HepG2 (cell line): ENCODE measurements at regions not wholly inside any gene's neighbourhood (a gene's known extent, or its start where the extent isn't known, plus 50 kb on each side); places are given as distances from the start of the nearest gene placed in this dataset.

Source experiments
- JDP2 ChIP-seq: sonication (generic); formaldehyde crosslinking; IDR thresholded peaks from 2 replicates; pipeline ENCODE4 v1.8.1; 2022; ENCODE audit warnings: missing genetic modification reagents, borderline replicate concordance
- JUND ChIP-seq: sonication (generic); formaldehyde crosslinking; IDR thresholded peaks from 2 replicates; pipeline ENCODE4 v1.8.0; 2022; ENCODE audit warnings: mild to moderate bottlenecking, missing genetic modification reagents
- NR2C2 ChIP-seq: sonication (generic); formaldehyde crosslinking; IDR thresholded peaks from 2 replicates; pipeline ENCODE4 v1.4.0; 2020; ENCODE audit warnings: missing genetic modification reagents, mild to moderate bottlenecking, moderate library complexity, borderline replicate concordance
- PRPF4 ChIP-seq: fragments of 200-400 bp; formaldehyde crosslinking; IDR thresholded peaks from 2 replicates; pipeline ENCODE4 v1.6.1; 2016; ENCODE audit warnings: low read length, low read depth; ENCODE audit not compliant: poor library complexity, severe bottlenecking
- SIN3B ChIP-seq: fragments of 150-350 bp; IDR thresholded peaks from 2 replicates; pipeline ENCODE4 v1.6.1; 2014; ENCODE audit warnings: low read length
- U2AF2 ChIP-seq: fragments of 200-400 bp; formaldehyde crosslinking; IDR thresholded peaks from 2 replicates; pipeline ENCODE4 v1.6.1; 2017; ENCODE audit warnings: low read depth, mild to moderate bottlenecking, low read length
- ZFP90 ChIP-seq: sonication (generic); formaldehyde crosslinking; IDR thresholded peaks from 2 replicates; pipeline ENCODE4 v1.8.0; 2022; ENCODE audit warnings: missing genetic modification reagents, mild to moderate bottlenecking, inconsistent platforms, borderline replicate concordance
- ZNF350 ChIP-seq: sonication (generic); formaldehyde crosslinking; IDR thresholded peaks from 2 replicates; pipeline ENCODE4 v1.4.0; 2020; ENCODE audit warnings: mild to moderate bottlenecking, low read depth, missing genetic modification reagents, borderline replicate concordance
- TF ChIP-seq, protein P1 (sequence below), 2 experiments: sonication (generic) in 1 of 2; formaldehyde crosslinking in 1 of 2; IDR thresholded peaks; 2 replicates each; pipeline versions ENCODE4 v1.5.1 to v1.6.1; 2011 to 2020; ENCODE audit warnings: borderline replicate concordance in 1 of 2, low read depth in 1 of 2, low read length in 1 of 2, mild to moderate bottlenecking in 1 of 2, missing genetic modification reagents in 1 of 2, moderate library complexity in 1 of 2
- TF ChIP-seq, protein P2 (sequence below): sonication (generic); formaldehyde crosslinking; IDR thresholded peaks from 2 replicates; pipeline ENCODE4 v1.4.0; 2020; ENCODE audit warnings: missing genetic modification reagents
- TF ChIP-seq, protein P3 (sequence below): fragments of 450-650 bp; IDR thresholded peaks from 2 replicates; pipeline ENCODE4 v1.6.1; 2017; ENCODE audit warnings: mild to moderate bottlenecking
- TF ChIP-seq, protein P4 (sequence below): sonication (generic); formaldehyde crosslinking; IDR thresholded peaks from 2 replicates; pipeline ENCODE4 v1.4.0; 2020; ENCODE audit warnings: mild to moderate bottlenecking, low read depth, missing genetic modification reagents
- TF ChIP-seq, protein P5 (sequence below): sonication (generic); formaldehyde crosslinking; IDR thresholded peaks from 2 replicates; pipeline ENCODE4 v1.5.0; 2020; ENCODE audit warnings: mild to moderate bottlenecking, missing genetic modification reagents

DNA sequence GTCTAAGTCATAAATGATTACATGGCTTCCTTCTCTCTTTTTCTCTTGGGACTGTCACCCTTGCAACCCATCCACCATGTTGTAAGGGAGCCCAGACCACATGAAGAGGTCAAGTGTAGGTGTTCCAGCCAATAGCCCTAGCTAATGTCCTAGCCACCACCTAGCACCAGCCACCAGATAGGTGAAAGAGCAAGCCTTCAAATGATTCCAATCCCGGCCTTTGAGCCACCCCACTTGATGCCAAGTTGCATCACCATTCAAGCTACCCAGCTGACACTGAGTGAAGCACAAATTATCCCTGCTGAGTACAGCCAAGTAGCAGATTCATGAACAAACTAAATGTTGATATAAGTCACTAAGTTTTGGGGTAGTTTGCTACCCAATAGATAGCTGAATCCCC is 274.3 kb downstream of the BCOR start:
- TF ChIP-seq ZNF350 (CRISPR knock-in tag) (no peak), PRPF4 (no peak), JUND (CRISPR knock-in tag) (no peak), SIN3B (no peak), U2AF2 (no peak), JDP2 (CRISPR knock-in tag) (no peak), ZFP90 (no peak), NR2C2 (CRISPR knock-in tag) (no peak)
- TF ChIP-seq, protein P1, sequence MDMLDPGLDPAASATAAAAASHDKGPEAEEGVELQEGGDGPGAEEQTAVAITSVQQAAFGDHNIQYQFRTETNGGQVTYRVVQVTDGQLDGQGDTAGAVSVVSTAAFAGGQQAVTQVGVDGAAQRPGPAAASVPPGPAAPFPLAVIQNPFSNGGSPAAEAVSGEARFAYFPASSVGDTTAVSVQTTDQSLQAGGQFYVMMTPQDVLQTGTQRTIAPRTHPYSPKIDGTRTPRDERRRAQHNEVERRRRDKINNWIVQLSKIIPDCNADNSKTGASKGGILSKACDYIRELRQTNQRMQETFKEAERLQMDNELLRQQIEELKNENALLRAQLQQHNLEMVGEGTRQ (IDR thresholded peaks at IDR 0.05; ENCODE audit: low read depth, low read length) = no peak
- TF ChIP-seq, protein P1 (CRISPR knock-in tag; IDR thresholded peaks at IDR 0.05; ENCODE audit: borderline replicate concordance) = no peak
- TF ChIP-seq, protein P2, sequence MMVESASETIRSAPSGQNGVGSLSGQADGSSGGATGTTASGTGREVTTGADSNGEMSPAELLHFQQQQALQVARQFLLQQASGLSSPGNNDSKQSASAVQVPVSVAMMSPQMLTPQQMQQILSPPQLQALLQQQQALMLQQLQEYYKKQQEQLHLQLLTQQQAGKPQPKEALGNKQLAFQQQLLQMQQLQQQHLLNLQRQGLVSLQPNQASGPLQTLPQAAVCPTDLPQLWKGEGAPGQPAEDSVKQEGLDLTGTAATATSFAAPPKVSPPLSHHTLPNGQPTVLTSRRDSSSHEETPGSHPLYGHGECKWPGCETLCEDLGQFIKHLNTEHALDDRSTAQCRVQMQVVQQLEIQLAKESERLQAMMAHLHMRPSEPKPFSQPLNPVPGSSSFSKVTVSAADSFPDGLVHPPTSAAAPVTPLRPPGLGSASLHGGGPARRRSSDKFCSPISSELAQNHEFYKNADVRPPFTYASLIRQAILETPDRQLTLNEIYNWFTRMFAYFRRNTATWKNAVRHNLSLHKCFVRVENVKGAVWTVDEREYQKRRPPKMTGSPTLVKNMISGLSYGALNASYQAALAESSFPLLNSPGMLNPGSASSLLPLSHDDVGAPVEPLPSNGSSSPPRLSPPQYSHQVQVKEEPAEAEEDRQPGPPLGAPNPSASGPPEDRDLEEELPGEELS (CRISPR knock-in tag) = no peak
- TF ChIP-seq, protein P3, sequence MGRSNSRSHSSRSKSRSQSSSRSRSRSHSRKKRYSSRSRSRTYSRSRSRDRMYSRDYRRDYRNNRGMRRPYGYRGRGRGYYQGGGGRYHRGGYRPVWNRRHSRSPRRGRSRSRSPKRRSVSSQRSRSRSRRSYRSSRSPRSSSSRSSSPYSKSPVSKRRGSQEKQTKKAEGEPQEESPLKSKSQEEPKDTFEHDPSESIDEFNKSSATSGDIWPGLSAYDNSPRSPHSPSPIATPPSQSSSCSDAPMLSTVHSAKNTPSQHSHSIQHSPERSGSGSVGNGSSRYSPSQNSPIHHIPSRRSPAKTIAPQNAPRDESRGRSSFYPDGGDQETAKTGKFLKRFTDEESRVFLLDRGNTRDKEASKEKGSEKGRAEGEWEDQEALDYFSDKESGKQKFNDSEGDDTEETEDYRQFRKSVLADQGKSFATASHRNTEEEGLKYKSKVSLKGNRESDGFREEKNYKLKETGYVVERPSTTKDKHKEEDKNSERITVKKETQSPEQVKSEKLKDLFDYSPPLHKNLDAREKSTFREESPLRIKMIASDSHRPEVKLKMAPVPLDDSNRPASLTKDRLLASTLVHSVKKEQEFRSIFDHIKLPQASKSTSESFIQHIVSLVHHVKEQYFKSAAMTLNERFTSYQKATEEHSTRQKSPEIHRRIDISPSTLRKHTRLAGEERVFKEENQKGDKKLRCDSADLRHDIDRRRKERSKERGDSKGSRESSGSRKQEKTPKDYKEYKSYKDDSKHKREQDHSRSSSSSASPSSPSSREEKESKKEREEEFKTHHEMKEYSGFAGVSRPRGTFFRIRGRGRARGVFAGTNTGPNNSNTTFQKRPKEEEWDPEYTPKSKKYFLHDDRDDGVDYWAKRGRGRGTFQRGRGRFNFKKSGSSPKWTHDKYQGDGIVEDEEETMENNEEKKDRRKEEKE = no peak
- TF ChIP-seq, protein P4, sequence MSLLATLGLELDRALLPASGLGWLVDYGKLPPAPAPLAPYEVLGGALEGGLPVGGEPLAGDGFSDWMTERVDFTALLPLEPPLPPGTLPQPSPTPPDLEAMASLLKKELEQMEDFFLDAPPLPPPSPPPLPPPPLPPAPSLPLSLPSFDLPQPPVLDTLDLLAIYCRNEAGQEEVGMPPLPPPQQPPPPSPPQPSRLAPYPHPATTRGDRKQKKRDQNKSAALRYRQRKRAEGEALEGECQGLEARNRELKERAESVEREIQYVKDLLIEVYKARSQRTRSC (CRISPR knock-in tag) = no peak
- TF ChIP-seq, protein P5, sequence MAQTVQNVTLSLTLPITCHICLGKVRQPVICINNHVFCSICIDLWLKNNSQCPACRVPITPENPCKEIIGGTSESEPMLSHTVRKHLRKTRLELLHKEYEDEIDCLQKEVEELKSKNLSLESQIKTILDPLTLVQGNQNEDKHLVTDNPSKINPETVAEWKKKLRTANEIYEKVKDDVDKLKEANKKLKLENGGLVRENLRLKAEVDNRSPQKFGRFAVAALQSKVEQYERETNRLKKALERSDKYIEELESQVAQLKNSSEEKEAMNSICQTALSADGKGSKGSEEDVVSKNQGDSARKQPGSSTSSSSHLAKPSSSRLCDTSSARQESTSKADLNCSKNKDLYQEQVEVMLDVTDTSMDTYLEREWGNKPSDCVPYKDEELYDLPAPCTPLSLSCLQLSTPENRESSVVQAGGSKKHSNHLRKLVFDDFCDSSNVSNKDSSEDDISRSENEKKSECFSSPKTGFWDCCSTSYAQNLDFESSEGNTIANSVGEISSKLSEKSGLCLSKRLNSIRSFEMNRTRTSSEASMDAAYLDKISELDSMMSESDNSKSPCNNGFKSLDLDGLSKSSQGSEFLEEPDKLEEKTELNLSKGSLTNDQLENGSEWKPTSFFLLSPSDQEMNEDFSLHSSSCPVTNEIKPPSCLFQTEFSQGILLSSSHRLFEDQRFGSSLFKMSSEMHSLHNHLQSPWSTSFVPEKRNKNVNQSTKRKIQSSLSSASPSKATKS (CRISPR knock-in tag) = no peak
